SK-N-MC (cell line): ENCODE measurements at regions not wholly inside any gene's neighbourhood (a gene's known extent, or its start where the extent isn't known, plus 50 kb on each side); places are given as distances from the start of the nearest gene placed in this dataset.

Experiments
- DNase-seq: peaks from one replicate; pipeline ENCODE4 v3.0.0-alpha.2; 2011; ENCODE audit warnings: low read depth, low spot score
- H3K27ac ChIP-seq: fragments of 200-600 bp; sonication (generic); 2 replicates; pipeline ENCODE4 v1.5.1; 2016; ENCODE audit warnings: mixed run types
- H3K36me3 ChIP-seq: fragments of 200-600 bp; sonication (generic); 2 replicates; pipeline ENCODE4 v1.6.1; 2017; ENCODE audit warnings: antibody characterized with exemption, low read length, mixed read lengths; ENCODE audit not compliant: insufficient read depth
- H3K4me3 ChIP-seq: fragments of 200-600 bp; sonication (generic); 2 replicates; pipeline ENCODE4 v1.5.1; 2016
- H3K9ac ChIP-seq: fragments of 200-600 bp; sonication (generic); 2 replicates; pipeline ENCODE4 v1.8.0; 2017; ENCODE audit warnings: mixed run types, mixed read lengths; ENCODE audit not compliant: insufficient read length
- H3K9me3 ChIP-seq: fragments of 200-600 bp; sonication (generic); 2 replicates; pipeline ENCODE4 v1.6.1; 2017; ENCODE audit warnings: low read depth, mild to moderate bottlenecking, antibody characterized with exemption, low read length, moderate library complexity, mixed read lengths
- EZH2 ChIP-seq: fragments of 200-600 bp; sonication (generic); IDR thresholded peaks from one replicate; pipeline ENCODE4 v1.6.1; 2017; ENCODE audit warnings: antibody characterized with exemption
- FOXP2 ChIP-seq: optimal IDR thresholded peaks from 2 replicates; pipeline ENCODE3; 2011; ENCODE audit warnings: mild to moderate bottlenecking, moderate library complexity; ENCODE audit not compliant: insufficient read depth; ENCODE audit errors: extremely low read length, control extremely low read depth
- POLR2AphosphoS5 ChIP-seq: IDR thresholded peaks from 2 replicates; pipeline ENCODE4 v1.6.1; 2012; ENCODE audit warnings: mild to moderate bottlenecking, low read depth, low read length, borderline replicate concordance

GRCh38 chr6:100119261-100119660 lies 125.2 kb upstream of the MCHR2 start:
- H3K36me3 ChIP-seq, result no peaks in the 10 kb centered on the region
- no peak overlapping the region for H3K27ac ChIP-seq
- H3K9ac ChIP-seq, result no peak overlapping the region
- TF ChIP-seq POLR2AphosphoS5 (no peak), EZH2 (no peak), FOXP2 (no peak)
- no peak overlapping the region for H3K4me3 ChIP-seq
- no peak for DNase-seq
- no peaks in the 10 kb centered on the region for H3K9me3 ChIP-seq

GRCh38 chr6:100118301-100118700 lies 124.3 kb upstream of the MCHR2 start:
- Histone ChIP-seq H3K9me3 (no peaks in the 10 kb centered on the region), H3K36me3 (no peaks in the 10 kb centered on the region), H3K4me3 (no peak overlapping the region), H3K27ac (no peak overlapping the region), H3K9ac (no peak overlapping the region)
- no peak for DNase-seq
- no peak for TF ChIP-seq FOXP2
- no peak for TF ChIP-seq POLR2AphosphoS5
- no peak for TF ChIP-seq EZH2

- H3K27ac ChIP-seq, result no peak overlapping the region
- no peaks in the 10 kb centered on the region for H3K36me3 ChIP-seq
- no peaks in the 10 kb centered on the region for H3K9me3 ChIP-seq
- H3K4me3 ChIP-seq, result no peak overlapping the region
- H3K9ac ChIP-seq, result no peak overlapping the region
- TF ChIP-seq FOXP2, result no peak
- TF ChIP-seq POLR2AphosphoS5, result no peak
- no peak for TF ChIP-seq EZH2
- no peak for DNase-seq
These were observed 123.7 kb upstream of the MCHR2 start for GRCh38 chr6:100117680-100118079.

- Histone ChIP-seq H3K27ac (no peak overlapping the region), H3K36me3 (no peaks in the 10 kb centered on the region), H3K4me3 (no peak overlapping the region), H3K9ac (no peak overlapping the region), H3K9me3 (no peaks in the 10 kb centered on the region)
- TF ChIP-seq FOXP2, result no peak
- TF ChIP-seq POLR2AphosphoS5, result no peak
- TF ChIP-seq EZH2, result no peak
- peak; percentile 79 for DNase-seq
These were observed 122.6 kb upstream of the MCHR2 start for GRCh38 chr6:100116411-100117194.

- DNase-seq, result no peak
- no peak for TF ChIP-seq POLR2AphosphoS5
- TF ChIP-seq FOXP2, result no peak
- TF ChIP-seq EZH2, result no peak
- Histone ChIP-seq H3K4me3 (no peak overlapping the region), H3K27ac (no peak overlapping the region), H3K9me3 (no peaks in the 10 kb centered on the region), H3K36me3 (no peaks in the 10 kb centered on the region), H3K9ac (no peak overlapping the region)
These were observed 121.5 kb upstream of the MCHR2 start for GRCh38 chr6:100115407-100116101.

- no peak for DNase-seq
- no peak overlapping the region for H3K9ac ChIP-seq
- no peak overlapping the region for H3K27ac ChIP-seq
- H3K9me3 ChIP-seq, result no peaks in the 10 kb centered on the region
- no peaks in the 10 kb centered on the region for H3K36me3 ChIP-seq
- no peak for TF ChIP-seq FOXP2
- no peak for TF ChIP-seq EZH2
- no peak for TF ChIP-seq POLR2AphosphoS5
- H3K4me3 ChIP-seq, result no peak overlapping the region
These were observed 119.0 kb upstream of the MCHR2 start for GRCh38 chr6:100112855-100113508.

- TF ChIP-seq POLR2AphosphoS5 (no peak), FOXP2 (no peak), EZH2 (no peak)
- Histone ChIP-seq H3K9me3 (no peaks in the 10 kb centered on the region), H3K4me3 (no peak overlapping the region), H3K36me3 (no peaks in the 10 kb centered on the region), H3K27ac (no peak overlapping the region), H3K9ac (no peak overlapping the region)
- no peak for DNase-seq
These were observed 112.0 kb upstream of the MCHR2 start for GRCh38 chr6:100105919-100106529.

GRCh38 chr6:100105138-100105537 lies 111.1 kb upstream of the MCHR2 start:
- TF ChIP-seq FOXP2 (no peak), EZH2 (no peak)
- no peak overlapping the region for H3K9ac ChIP-seq
- H3K27ac ChIP-seq, result no peak overlapping the region
- no peak for DNase-seq
- no peaks in the 10 kb centered on the region for H3K9me3 ChIP-seq
- H3K4me3 ChIP-seq, result no peak overlapping the region
- H3K36me3 ChIP-seq, result no peaks in the 10 kb centered on the region
